Skeletal muscle satellite cell (primary cell): ENCODE measurements at regions not wholly inside any gene's neighbourhood (a gene's known extent, or its start where the extent isn't known, plus 50 kb on each side); places are given as distances from the start of the nearest gene placed in this dataset.

ENCODE experiments used
- H3K27me3 ChIP-seq: 2 replicates; pipeline ENCODE4 v1.7.0; 2013; ENCODE audit warnings: low read length; ENCODE audit not compliant: control insufficient read depth, insufficient read depth
- H3K36me3 ChIP-seq: 2 replicates; pipeline ENCODE4 v1.7.0; 2013; ENCODE audit warnings: mild to moderate bottlenecking, control low read depth, low read length; ENCODE audit not compliant: insufficient read depth
- H3K4me1 ChIP-seq: 2 replicates; pipeline ENCODE4 v1.7.0; 2013; ENCODE audit warnings: low read length; ENCODE audit not compliant: control insufficient read depth, insufficient read depth
- H3K4me2 ChIP-seq: 2 replicates; pipeline ENCODE4 v1.7.0; 2013; ENCODE audit warnings: mild to moderate bottlenecking, low read length
- H3K4me3 ChIP-seq: 2 replicates; pipeline ENCODE4 v1.7.0; 2013; ENCODE audit warnings: low read length
- H3K9ac ChIP-seq: 2 replicates; pipeline ENCODE4 v1.7.0; 2013; ENCODE audit warnings: mild to moderate bottlenecking, low read depth, low read length, moderate library complexity
- H3K9me3 ChIP-seq: replicated peaks from 2 replicates; pipeline ENCODE4 v1.7.0; 2013; ENCODE audit warnings: mild to moderate bottlenecking, control low read depth, low read length

- no peak overlapping the region for H3K4me2 ChIP-seq
- H3K9ac ChIP-seq, result no peak overlapping the region
- H3K36me3 ChIP-seq, result no peaks in the 10 kb centered on the region
- H3K4me1 ChIP-seq, result no peaks in the 10 kb centered on the region
- no peaks in the 10 kb centered on the region for H3K27me3 ChIP-seq
- no peak overlapping the region for H3K4me3 ChIP-seq
- peaks cover 4% of the 10 kb centered on the region for H3K9me3 ChIP-seq
Observed at GRCh38 chr5:29587832-29588231, 1605.7 kb upstream of the CDH6 start.

DNA sequence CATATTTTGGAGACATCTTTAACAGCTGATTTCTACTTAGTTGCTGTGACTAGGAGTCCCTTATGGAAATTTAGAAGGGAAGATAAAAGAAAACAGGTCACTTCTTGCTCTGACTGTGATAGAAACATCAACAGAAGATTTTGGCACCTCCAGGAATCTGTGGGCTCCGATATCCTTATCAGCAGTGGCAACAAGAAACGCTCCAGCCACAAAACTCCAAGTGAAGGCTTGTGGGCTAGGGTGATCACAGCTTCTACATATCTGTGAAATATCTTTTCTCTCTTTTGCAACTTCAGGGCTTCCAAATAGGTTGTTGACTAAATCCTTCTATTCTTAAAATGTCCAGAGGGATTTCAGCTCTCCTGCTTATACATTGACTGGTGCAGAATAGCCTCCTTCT, 1625.5 kb upstream of the CDH6 start:
- Histone ChIP-seq H3K9me3 (peaks cover 2% of the 10 kb centered on the region), H3K36me3 (no peaks in the 10 kb centered on the region), H3K4me3 (no peak overlapping the region), H3K4me1 (no peaks in the 10 kb centered on the region), H3K9ac (no peak overlapping the region), H3K27me3 (no peaks in the 10 kb centered on the region), H3K4me2 (no peak overlapping the region)

- Histone ChIP-seq H3K9me3 (peaks cover 7% of the 10 kb centered on the region), H3K4me3 (no peak overlapping the region), H3K4me2 (no peak overlapping the region), H3K27me3 (no peaks in the 10 kb centered on the region), H3K36me3 (no peaks in the 10 kb centered on the region), H3K4me1 (no peaks in the 10 kb centered on the region), H3K9ac (no peak overlapping the region)
Observed at GRCh38 chr5:29561564-29561963, 1631.9 kb upstream of the CDH6 start.

GRCh38 chr5:29550523-29550922, 1643.0 kb upstream of the CDH6 start:
- Histone ChIP-seq H3K4me2 (no peak overlapping the region), H3K27me3 (no peaks in the 10 kb centered on the region), H3K9me3 (no peaks in the 10 kb centered on the region), H3K9ac (no peak overlapping the region), H3K36me3 (no peaks in the 10 kb centered on the region), H3K4me3 (no peak overlapping the region), H3K4me1 (no peaks in the 10 kb centered on the region)

DNA sequence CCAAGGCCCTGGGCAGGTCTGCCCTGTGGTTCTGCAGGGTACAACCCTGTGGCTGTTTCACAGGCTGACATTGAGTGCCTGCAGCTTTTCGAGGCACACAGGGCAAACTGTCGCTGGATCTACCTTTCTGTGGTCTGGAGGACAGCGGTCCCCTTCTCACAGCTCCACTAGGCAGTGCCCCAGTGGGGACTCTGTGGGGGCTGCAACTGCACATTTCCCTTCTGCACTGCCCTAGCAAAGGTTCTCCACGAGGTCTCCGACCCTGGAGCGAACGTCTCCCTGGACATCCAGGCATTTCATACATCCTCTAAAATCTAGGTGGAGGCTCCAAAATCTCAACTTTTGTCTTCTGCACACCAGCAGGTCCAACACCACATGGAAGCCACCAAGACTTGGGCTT, 1645.2 kb upstream of the CDH6 start:
- H3K27me3 ChIP-seq, result no peaks in the 10 kb centered on the region

DNA sequence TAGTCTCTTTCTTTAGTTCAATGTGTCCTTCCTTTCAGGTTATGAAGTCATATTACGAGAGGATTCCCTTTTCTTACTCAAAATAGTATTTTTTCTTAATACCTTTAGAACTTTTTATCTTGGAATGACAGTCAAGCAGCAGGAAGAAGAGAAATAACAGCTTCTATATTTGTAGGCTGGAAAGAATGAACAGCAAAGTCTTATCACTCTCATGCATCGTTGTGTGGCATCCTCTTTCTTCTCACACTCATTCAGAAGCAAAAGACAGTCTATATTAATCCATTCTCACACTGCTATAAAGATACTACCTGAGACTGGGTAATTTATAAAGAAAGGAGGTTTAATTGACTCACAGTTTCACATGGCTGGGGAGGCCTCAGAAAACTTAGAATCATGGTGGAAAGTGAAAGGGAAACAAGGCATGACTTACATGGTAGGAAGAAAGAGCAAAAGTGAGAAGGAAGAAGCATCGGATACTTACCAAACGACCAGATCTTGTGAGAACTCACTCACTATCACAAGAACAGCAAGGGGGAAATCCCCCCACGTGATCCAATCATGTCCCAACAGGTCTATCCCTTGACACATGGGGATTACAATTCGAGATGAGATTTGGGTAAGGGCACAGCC, 1646.1 kb upstream of the CDH6 start:
- Histone ChIP-seq H3K9me3 (peaks cover 6% of the 10 kb centered on the region), H3K4me3 (no peak overlapping the region), H3K36me3 (no peaks in the 10 kb centered on the region), H3K9ac (no peak overlapping the region), H3K27me3 (no peaks in the 10 kb centered on the region), H3K4me1 (no peaks in the 10 kb centered on the region), H3K4me2 (no peak overlapping the region)

More for the DNA sequence above, 1645.2 kb upstream of the CDH6 start:
- Histone ChIP-seq H3K4me3 (no peak overlapping the region), H3K4me2 (no peak overlapping the region), H3K4me1 (no peaks in the 10 kb centered on the region), H3K9ac (no peak overlapping the region), H3K9me3 (peaks cover 4% of the 10 kb centered on the region), H3K36me3 (no peaks in the 10 kb centered on the region)

DNA sequence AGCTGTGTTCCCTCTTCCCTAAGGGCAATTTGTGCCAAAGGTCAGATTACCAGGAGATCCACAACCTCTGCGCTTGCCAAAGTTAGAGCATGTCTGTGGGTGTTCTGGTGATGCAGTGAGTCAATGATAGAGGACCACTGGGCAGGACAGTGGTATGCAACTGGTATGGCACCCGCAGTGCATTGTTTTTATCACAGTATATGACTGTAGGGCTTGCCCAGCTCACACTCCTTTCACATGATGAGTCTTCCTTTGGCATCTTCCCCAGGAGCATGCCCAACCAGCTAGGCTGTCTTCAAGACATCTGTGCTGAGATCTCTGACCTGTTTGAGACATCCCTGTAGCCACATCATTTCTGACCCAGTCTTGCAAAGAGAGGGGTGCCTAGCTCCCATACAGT, 1650.0 kb upstream of the CDH6 start:
- no peaks in the 10 kb centered on the region for H3K27me3 ChIP-seq
- peaks cover 6% of the 10 kb centered on the region for H3K9me3 ChIP-seq
- H3K4me3 ChIP-seq, result no peak overlapping the region
- no peaks in the 10 kb centered on the region for H3K36me3 ChIP-seq
- no peak overlapping the region for H3K9ac ChIP-seq
- no peaks in the 10 kb centered on the region for H3K4me1 ChIP-seq
- H3K4me2 ChIP-seq, result no peak overlapping the region

DNA sequence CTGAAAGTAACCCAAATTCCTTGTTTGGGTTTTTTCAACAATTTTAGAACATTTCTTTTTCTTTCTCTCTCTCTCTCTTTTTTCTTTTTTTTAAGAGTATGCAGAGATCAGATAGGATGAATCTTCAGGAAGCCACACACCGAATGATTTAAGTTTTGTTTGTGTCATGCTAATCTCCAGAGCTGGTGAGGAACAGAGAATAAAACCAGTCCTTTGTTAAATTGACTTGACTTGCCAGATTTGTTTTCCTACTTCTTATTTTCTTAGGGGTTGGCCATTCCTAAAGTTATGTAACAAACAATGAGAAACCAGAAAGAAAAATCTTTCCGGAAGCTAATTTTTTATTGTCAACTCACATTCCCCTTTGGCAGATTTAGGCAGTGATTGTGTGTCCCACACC, 1669.3 kb upstream of the CDH6 start:
- Histone ChIP-seq H3K27me3 (no peaks in the 10 kb centered on the region), H3K9ac (no peak overlapping the region), H3K36me3 (no peaks in the 10 kb centered on the region), H3K9me3 (peaks cover 5% of the 10 kb centered on the region), H3K4me2 (no peak overlapping the region), H3K4me1 (no peaks in the 10 kb centered on the region), H3K4me3 (no peak overlapping the region)

DNA sequence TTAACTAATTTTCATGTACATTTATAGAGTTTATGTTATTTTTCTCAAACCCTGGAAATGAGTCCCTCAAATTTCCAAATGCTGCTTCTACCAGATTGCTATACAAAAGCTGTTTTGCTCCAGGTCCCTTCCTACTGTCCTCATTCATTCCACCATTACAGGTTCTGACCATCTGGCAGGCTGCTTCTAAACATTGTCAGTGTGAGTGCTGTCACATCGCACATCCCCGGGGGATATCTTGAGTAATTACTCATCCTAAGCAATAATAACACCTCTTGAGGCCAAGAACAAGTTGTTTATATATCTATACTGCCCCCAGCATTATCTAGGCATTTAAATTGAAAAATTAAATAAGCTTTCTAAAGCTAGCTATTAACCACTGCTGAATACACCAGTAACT, 1675.3 kb upstream of the CDH6 start:
- H3K4me1 ChIP-seq, result no peaks in the 10 kb centered on the region
- peaks cover 12% of the 10 kb centered on the region for H3K9me3 ChIP-seq
- no peaks in the 10 kb centered on the region for H3K27me3 ChIP-seq
- no peak overlapping the region for H3K4me2 ChIP-seq
- H3K36me3 ChIP-seq, result no peaks in the 10 kb centered on the region
- no peak overlapping the region for H3K4me3 ChIP-seq
- H3K9ac ChIP-seq, result no peak overlapping the region

DNA sequence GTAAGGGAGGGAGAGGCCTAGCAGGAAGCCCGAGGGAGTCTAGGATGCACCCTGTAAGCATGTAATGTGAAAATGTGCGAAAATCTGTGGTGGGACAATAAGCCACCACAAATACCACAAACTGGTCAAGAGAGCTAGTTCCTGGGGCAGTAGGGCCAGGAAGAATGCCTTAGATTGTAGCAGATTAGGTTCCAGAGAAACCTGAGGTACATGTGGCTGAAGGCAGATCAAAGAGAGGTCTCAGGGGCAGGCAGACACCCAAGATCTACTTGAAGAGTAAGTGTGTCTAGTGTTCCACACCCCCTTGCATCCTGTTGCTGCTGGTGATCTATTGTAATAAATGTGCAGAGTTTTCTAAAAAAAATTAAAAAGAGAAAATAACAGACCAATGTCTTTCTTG, 1677.3 kb upstream of the CDH6 start:
- Histone ChIP-seq H3K27me3 (no peaks in the 10 kb centered on the region), H3K9me3 (peaks cover 12% of the 10 kb centered on the region), H3K9ac (no peak overlapping the region)

GRCh38 chr5:29508131-29508530, 1685.4 kb upstream of the CDH6 start:
- H3K4me2 ChIP-seq, result no peak overlapping the region
- no peaks in the 10 kb centered on the region for H3K36me3 ChIP-seq
- no peaks in the 10 kb centered on the region for H3K27me3 ChIP-seq
- no peak overlapping the region for H3K4me3 ChIP-seq
- H3K9me3 ChIP-seq, result no peaks in the 10 kb centered on the region
- no peaks in the 10 kb centered on the region for H3K4me1 ChIP-seq
- no peak overlapping the region for H3K9ac ChIP-seq

More for the DNA sequence above, 1677.3 kb upstream of the CDH6 start:
- H3K4me3 ChIP-seq, result no peak overlapping the region
- H3K4me1 ChIP-seq, result no peaks in the 10 kb centered on the region
- no peak overlapping the region for H3K4me2 ChIP-seq
- no peaks in the 10 kb centered on the region for H3K36me3 ChIP-seq

DNA sequence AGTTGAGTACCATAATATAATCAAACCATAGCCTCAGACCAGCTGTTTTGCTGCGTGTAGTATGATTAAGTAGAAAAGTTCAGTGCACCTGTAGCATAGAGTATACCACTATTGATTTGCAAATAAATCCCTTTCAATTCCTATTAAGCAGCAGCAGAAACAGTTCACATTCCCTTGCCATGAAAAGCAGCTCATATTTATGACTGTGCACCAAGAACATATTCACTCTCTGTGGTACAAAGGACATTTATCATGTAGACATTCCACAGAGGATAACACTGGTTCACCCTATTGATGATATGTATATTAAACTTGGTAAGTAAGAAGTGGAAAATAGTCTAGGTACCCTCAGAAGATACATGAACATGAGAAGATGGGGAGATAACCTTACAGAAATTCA, 1689.1 kb upstream of the CDH6 start:
- Histone ChIP-seq H3K9ac (no peak overlapping the region), H3K9me3 (no peaks in the 10 kb centered on the region), H3K36me3 (no peaks in the 10 kb centered on the region), H3K4me2 (no peak overlapping the region), H3K4me1 (no peaks in the 10 kb centered on the region), H3K27me3 (no peaks in the 10 kb centered on the region), H3K4me3 (no peak overlapping the region)
